Astrocyte of the cerebellum (primary cell): ENCODE measurements at regions not wholly inside any gene's neighbourhood (a gene's known extent, or its start where the extent isn't known, plus 50 kb on each side); places are given as distances from the start of the nearest gene placed in this dataset.

Experiments used
- DNase-seq: peaks from one replicate; pipeline ENCODE4 v3.0.0-alpha.2; 2011; ENCODE audit warnings: low read depth
- H3K4me3 ChIP-seq: 2 replicates; pipeline ENCODE4 v1.5.1; 2011; ENCODE audit warnings: mild to moderate bottlenecking, low read depth, low read length, moderate library complexity
- in situ Hi-C: cut with HindIII; loops from 2 replicates; pipeline ENCODE4 v1.10.0; 2017; ENCODE audit warnings: low sequenced_read_pairs
- TF ChIP-seq, protein P1 (sequence below): IDR thresholded peaks from 2 replicates; pipeline ENCODE4 v1.5.1; 2012; ENCODE audit warnings: low read length, low read depth, moderate library complexity, mild to moderate bottlenecking; ENCODE audit errors: missing control alignments

DNA sequence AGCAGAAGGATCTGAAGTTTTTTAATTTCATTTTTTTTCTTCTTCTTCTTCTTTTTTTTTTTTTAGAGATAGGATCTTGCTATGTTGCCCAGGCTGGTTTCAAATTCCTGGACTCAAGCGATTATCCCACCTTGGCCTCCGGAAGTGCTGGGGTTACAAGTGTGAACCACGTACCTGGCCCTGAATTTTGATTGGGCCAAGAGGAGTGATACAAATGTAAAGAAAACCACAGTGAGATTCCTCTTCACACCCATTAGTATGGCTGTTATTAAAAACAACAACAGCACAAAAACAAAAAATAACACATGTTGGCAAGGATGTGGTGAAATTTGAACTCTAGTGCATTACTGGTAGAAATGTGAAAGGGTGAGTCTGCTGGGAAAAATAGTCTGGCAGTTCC lies 79.1 kb downstream of the KLF4 start:
- TF ChIP-seq, protein P1, sequence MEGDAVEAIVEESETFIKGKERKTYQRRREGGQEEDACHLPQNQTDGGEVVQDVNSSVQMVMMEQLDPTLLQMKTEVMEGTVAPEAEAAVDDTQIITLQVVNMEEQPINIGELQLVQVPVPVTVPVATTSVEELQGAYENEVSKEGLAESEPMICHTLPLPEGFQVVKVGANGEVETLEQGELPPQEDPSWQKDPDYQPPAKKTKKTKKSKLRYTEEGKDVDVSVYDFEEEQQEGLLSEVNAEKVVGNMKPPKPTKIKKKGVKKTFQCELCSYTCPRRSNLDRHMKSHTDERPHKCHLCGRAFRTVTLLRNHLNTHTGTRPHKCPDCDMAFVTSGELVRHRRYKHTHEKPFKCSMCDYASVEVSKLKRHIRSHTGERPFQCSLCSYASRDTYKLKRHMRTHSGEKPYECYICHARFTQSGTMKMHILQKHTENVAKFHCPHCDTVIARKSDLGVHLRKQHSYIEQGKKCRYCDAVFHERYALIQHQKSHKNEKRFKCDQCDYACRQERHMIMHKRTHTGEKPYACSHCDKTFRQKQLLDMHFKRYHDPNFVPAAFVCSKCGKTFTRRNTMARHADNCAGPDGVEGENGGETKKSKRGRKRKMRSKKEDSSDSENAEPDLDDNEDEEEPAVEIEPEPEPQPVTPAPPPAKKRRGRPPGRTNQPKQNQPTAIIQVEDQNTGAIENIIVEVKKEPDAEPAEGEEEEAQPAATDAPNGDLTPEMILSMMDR, result no peak
- no peak overlapping the region for H3K4me3 ChIP-seq
- in situ Hi-C loops, result no loop called here
- no peak for DNase-seq

DNA sequence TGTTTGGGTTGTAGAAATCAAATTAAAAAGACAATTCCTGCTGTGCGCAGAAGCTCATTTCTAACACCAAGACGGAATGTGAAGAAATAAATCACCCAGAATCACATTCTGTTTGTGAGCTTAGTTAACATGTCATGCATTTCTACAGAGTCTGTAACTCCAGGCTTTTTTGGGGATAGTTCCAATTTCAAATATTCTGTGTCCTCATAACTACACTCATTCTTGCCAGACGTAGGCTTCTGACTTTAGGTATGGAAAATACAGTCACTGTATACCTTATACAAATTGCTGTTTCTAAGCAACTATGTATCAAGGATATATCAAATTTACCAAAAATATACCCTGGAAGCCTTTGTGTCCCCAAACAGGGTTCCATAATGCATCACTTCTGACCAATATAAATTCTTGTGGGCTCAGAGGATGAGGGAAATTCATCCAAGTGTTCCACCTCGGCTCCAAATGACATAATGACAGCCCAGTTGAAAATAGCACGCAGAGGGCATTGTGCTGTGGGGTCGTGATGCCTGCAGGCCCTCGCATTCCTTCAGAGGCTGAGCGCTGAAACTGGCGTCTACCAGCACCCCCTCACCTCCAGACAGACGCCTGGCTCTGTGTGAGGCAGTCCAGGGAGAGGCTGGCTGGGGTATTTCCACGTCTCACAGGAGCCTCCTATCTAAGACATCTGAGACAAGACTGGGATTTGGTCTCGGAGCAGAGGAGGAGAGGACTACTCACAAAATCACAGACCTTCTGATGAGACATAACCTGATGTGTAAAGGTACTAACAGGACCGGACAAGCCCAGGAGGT lies 79.8 kb downstream of the KLF4 start:
- in situ Hi-C loops, result no loop called here
- TF ChIP-seq, protein P1, result no peak
- no peak overlapping the region for H3K4me3 ChIP-seq
- no peak for DNase-seq

DNA sequence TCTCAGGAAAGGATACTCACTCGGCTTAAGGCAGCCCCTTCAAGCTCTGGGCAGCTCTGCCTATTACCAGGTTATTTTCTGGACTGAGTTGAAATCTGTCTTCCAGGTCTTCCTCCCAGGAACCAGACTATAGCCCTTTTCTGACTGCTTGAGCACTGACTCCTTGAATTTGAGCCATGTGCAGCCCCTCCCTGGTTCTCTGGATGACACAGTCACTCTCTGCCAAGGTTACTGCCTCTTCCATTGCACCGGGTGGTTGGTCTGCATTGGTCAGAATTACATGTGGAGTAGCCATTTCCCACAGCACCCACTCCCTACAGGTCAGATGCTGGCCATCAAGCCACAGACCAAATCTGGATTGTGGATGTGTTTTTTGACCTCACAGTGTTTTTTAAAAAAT lies 81.9 kb downstream of the KLF4 start:
- TF ChIP-seq, protein P1, result no peak
- H3K4me3 ChIP-seq, result no peak overlapping the region
- in situ Hi-C loops, result no loop called here
- no peak for DNase-seq

DNA sequence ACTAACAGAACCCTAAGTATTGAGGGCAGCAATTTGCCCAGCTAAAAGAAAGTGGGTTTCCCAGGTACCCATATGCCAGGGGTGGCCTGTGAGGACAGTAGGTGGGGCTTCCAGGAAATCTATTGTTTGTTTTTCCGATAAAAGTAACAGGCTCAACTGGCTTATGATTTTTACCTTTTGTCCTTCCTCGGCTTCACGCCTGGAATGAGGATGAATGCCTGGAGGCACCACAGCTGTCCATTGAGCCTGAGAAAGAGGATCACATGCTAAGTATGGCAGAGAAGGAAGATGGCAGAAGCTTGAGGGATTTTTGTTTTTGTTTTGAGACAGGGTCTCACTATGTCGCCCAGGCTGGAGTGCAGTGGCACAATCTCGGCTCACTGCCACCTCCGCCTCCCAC lies 84.1 kb downstream of the KLF4 start:
- no peak for DNase-seq
- in situ Hi-C loops, result no loop called here
- no peak overlapping the region for H3K4me3 ChIP-seq
- TF ChIP-seq, protein P1, result no peak

DNA sequence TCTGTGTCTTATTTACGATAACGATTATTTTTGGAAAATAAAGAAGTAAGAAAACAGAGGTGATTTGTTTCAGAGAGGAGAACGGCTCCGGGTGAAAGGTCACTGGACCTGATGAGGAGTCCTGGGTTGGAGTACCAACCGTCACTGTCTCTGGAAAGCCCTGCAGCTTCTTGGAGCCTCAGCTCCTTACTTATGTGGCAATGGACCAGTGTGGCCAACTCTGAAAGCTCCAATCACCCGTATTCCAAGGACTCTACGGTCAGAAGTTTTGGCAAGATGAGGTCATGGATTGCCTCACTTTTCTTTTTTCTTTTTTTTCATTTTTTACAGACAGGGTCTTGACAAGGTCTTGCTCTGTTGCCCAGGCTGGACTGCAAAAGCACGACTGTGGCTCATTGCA lies 84.8 kb downstream of the KLF4 start:
- in situ Hi-C loops, result no loop called here
- no peak for DNase-seq
- H3K4me3 ChIP-seq, result no peak overlapping the region
- TF ChIP-seq, protein P1, result no peak

DNA sequence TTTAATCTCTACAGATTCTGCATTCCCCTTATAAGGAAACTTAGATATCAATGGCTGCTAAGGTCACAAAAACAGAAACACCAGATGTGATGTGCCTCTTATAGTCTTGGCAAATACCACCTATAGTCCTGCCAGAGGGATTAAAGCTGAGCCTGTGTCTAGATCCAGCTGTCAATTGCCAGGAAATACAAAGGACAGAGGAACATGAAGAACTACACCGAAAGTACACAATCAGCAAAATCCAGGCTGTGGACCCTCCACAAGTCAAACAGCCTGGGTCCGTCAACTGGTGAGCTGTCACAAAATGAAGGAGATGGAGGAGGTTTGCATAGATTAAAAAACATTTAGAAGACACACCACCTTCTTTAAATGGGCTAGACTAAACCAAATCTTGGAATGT lies 85.4 kb downstream of the KLF4 start:
- H3K4me3 ChIP-seq, result no peak overlapping the region
- in situ Hi-C loops, result no loop called here
- TF ChIP-seq, protein P1, result no peak
- no peak for DNase-seq
